KMS-11 (cell line): ENCODE measurements at regions not wholly inside any gene's neighbourhood (a gene's known extent, or its start where the extent isn't known, plus 50 kb on each side); places are given as distances from the start of the nearest gene placed in this dataset.

ENCODE experiments used
- H2AFZ ChIP-seq: fragments of 200-600 bp; sonication (generic); 2 replicates; pipeline ENCODE4 v1.6.1; 2016; ENCODE audit warnings: antibody characterized with exemption, mixed run types, low read depth
- H3K27ac ChIP-seq: fragments of 200-600 bp; sonication (generic); 2 replicates; pipeline ENCODE4 v1.6.1; 2016; ENCODE audit warnings: mild to moderate bottlenecking, mixed run types
- H3K27me3 ChIP-seq: fragments of 200-600 bp; sonication (generic); 2 replicates; pipeline ENCODE4 v1.6.1; 2017; ENCODE audit warnings: mild to moderate bottlenecking, low read depth, mixed run types, moderate library complexity; ENCODE audit not compliant: insufficient read depth
- H3K36me3 ChIP-seq: fragments of 200-600 bp; sonication (generic); 2 replicates; pipeline ENCODE4 v1.6.1; 2017; ENCODE audit warnings: mild to moderate bottlenecking, mixed run types; ENCODE audit not compliant: insufficient read depth
- H3K4me1 ChIP-seq: fragments of 200-600 bp; sonication (generic); 2 replicates; pipeline ENCODE4 v1.6.1; 2016; ENCODE audit warnings: mild to moderate bottlenecking, low read depth, mixed run types; ENCODE audit not compliant: poor library complexity, severe bottlenecking
- H3K4me2 ChIP-seq: fragments of 200-600 bp; sonication (generic); 2 replicates; pipeline ENCODE4 v1.7.0; 2016; ENCODE audit warnings: mild to moderate bottlenecking, mixed run types
- H3K4me3 ChIP-seq: fragments of 200-600 bp; sonication (generic); IDR thresholded peaks from 2 replicates; pipeline ENCODE4 v1.6.1; 2017; ENCODE audit warnings: low read depth, low read length, mixed read lengths; ENCODE audit not compliant: insufficient read depth
- H3K79me2 ChIP-seq: fragments of 200-600 bp; sonication (generic); 2 replicates; pipeline ENCODE4 v1.6.1; 2016; ENCODE audit warnings: low read depth, mixed run types; ENCODE audit not compliant: insufficient read depth
- H3K9ac ChIP-seq: fragments of 200-600 bp; sonication (generic); 2 replicates; pipeline ENCODE4 v1.6.1; 2016; ENCODE audit warnings: mild to moderate bottlenecking, mixed run types
- H4K20me1 ChIP-seq: fragments of 200-600 bp; sonication (generic); 2 replicates; pipeline ENCODE4 v1.6.1; 2016; ENCODE audit warnings: mild to moderate bottlenecking, mixed run types; ENCODE audit not compliant: insufficient read depth
- TF ChIP-seq, protein P1 (sequence below): fragments of 200-600 bp; sonication (generic); conservative IDR thresholded peaks from 2 replicates; pipeline ENCODE4 v1.6.1; 2017; ENCODE audit warnings: low read depth, mild to moderate bottlenecking, antibody characterized with exemption, low read length, moderate library complexity, mixed read lengths

DNA sequence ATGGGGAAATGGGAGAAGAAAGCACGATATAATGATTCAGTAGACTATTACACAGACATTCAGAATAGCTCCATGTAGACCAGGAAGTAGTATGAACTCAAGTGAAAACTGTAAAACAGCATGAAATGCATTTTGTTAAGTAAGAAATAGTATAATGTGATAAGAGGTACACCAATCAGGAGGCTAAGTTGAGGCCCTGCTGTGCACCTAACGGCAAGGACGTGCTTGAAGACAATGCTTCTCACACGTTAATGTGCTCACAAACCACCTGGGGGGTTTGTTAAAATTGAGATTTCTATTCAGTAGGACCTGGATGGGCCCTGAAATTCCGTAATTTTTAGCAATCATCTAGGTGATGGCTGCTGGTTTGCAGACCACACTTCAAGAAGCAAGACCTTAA is 178.9 kb upstream of the SULF2 start:
- Histone ChIP-seq H3K4me1 (no peaks in the 10 kb centered on the region), H3K27ac (no peak overlapping the region), H2AFZ (no peak overlapping the region), H3K4me3 (no peak overlapping the region), H3K79me2 (no peaks in the 10 kb centered on the region), H3K27me3 (peaks cover 32% of the 10 kb centered on the region; the same call in 1 of the 2 replicates), H3K9ac (no peak overlapping the region), H3K4me2 (no peak overlapping the region), H3K36me3 (no peaks in the 10 kb centered on the region), H4K20me1 (no peaks in the 10 kb centered on the region)
- TF ChIP-seq, protein P1, sequence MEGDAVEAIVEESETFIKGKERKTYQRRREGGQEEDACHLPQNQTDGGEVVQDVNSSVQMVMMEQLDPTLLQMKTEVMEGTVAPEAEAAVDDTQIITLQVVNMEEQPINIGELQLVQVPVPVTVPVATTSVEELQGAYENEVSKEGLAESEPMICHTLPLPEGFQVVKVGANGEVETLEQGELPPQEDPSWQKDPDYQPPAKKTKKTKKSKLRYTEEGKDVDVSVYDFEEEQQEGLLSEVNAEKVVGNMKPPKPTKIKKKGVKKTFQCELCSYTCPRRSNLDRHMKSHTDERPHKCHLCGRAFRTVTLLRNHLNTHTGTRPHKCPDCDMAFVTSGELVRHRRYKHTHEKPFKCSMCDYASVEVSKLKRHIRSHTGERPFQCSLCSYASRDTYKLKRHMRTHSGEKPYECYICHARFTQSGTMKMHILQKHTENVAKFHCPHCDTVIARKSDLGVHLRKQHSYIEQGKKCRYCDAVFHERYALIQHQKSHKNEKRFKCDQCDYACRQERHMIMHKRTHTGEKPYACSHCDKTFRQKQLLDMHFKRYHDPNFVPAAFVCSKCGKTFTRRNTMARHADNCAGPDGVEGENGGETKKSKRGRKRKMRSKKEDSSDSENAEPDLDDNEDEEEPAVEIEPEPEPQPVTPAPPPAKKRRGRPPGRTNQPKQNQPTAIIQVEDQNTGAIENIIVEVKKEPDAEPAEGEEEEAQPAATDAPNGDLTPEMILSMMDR: no peak

DNA sequence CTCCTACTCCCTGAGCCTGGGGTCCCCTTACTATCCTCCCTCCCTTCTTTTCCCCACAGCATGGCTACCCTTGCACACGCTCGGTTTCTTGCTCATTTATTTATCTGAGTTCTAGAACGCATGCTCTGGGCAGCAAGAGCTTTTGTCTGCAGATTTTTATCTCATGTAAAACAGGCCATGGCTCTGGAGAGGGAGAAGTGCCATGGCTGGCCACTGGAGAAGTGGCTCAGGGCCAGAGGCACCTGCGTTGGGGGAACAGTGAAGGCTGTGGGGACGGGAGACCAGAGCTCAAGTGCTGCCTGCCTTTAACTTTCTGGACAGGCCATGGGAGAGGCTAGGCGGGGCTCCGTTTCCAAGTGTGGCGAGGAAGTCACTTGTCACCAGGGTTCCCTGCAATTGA is 177.7 kb upstream of the SULF2 start:
- TF ChIP-seq, protein P1: no peak
- no peaks in the 10 kb centered on the region for H3K79me2 ChIP-seq
- no peak overlapping the region for H3K4me2 ChIP-seq
- no peak overlapping the region for H2AFZ ChIP-seq
- no peak overlapping the region for H3K9ac ChIP-seq
- no peak overlapping the region for H3K4me3 ChIP-seq
- no peaks in the 10 kb centered on the region for H4K20me1 ChIP-seq
- H3K27ac ChIP-seq: no peak overlapping the region
- no peaks in the 10 kb centered on the region for H3K4me1 ChIP-seq
- H3K27me3 ChIP-seq: peaks cover 39% of the 10 kb centered on the region; the same call in 1 of the 2 replicates
- no peaks in the 10 kb centered on the region for H3K36me3 ChIP-seq

DNA sequence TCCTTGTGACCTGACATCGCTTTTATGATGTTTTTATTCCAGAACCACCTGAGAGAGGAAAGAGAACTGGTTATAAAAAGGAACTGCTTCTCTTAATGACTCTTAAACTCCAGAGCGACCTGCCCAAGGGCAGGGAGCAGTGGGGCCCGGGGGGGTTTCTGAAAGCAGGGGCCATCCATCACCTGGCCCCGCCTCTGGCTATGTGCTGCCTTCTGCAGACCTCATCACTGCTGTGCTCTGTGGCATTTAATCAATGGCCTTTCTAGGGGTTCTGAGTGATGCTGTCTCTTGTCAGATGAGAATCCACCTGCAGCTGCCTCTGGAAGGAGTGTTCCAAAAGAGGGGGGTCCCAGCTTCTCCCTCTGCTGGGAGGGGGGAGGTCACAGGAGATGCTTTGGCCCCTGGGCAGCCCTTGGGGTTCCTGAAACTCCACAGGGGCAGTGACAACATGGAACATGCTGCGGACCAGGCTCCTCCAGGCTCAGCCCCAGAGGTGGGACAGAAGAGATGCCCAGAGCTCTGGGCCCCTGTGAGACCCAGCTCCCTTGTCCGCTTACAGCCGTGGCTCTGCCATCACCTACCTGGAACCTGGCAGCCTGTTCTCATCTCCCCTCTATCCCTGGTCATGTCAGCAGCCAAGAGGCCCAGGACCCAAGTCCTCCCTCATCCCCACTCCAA is 177.1 kb upstream of the SULF2 start:
- Histone ChIP-seq H3K4me3 (no peak overlapping the region), H3K9ac (no peak overlapping the region), H3K4me2 (no peak overlapping the region), H3K27ac (no peak overlapping the region), H4K20me1 (no peaks in the 10 kb centered on the region), H2AFZ (no peak overlapping the region), H3K27me3 (peaks cover 45% of the 10 kb centered on the region; the same call in 1 of the 2 replicates), H3K4me1 (no peaks in the 10 kb centered on the region), H3K36me3 (no peaks in the 10 kb centered on the region), H3K79me2 (no peaks in the 10 kb centered on the region)
- TF ChIP-seq, protein P1: no peak

DNA sequence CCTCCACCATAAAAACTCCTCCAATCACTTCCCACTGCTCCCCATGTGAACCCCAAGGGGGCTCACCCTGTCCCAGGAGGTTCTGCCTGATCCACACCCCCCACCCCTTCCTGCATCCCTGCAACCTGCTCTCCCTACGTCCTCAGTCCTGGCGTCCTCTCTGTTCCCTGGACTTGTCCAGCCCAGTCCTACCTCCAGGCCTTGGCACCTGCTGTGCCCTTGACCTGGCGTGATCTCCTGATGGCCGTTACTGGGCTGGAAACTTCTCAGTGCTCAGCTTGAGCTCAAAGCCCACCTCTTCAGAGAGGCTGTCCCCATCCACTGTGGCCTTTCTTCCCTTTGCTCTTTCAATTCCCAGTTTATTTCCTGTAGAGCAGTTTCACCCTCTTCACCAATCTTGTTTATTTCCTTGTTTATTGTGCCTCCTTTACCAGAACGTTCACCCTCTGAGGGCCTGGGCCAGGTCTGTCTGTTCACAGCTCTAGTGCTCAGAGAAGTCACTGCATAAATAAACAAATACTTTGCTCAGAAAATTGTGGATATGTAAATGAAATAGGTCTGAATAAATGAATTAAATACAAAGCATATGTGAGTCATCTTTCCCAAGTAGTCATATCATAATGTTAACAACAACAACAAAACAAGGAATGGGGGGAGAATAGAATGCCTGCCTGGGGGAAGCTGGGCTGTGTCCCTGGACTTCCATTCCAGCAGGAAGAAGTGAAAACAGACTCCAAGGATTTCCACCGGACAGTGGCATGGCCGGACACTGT is 175.7 kb upstream of the SULF2 start:
- H3K79me2 ChIP-seq: no peaks in the 10 kb centered on the region
- no peaks in the 10 kb centered on the region for H4K20me1 ChIP-seq
- no peak overlapping the region for H3K4me2 ChIP-seq
- H2AFZ ChIP-seq: no peak overlapping the region
- peaks cover 47% of the 10 kb centered on the region; the same call in 1 of the 2 replicates for H3K27me3 ChIP-seq
- H3K36me3 ChIP-seq: no peaks in the 10 kb centered on the region
- H3K27ac ChIP-seq: no peak overlapping the region
- no peaks in the 10 kb centered on the region for H3K4me1 ChIP-seq
- H3K9ac ChIP-seq: no peak overlapping the region
- TF ChIP-seq, protein P1: no peak
- H3K4me3 ChIP-seq: no peak overlapping the region
